T-helper 17 cell (primary cell): ENCODE measurements at regions not wholly inside any gene's neighbourhood (a gene's known extent, or its start where the extent isn't known, plus 50 kb on each side); places are given as distances from the start of the nearest gene placed in this dataset.

ENCODE experiments used
- ATAC-seq: fragments of 150-1000 bp; cut with Tn5 transposase; 2 replicates; pipeline ENCODE4 v1.10.0; 2021; ENCODE audit warnings: mild to moderate bottlenecking, moderate library complexity
- DNase-seq, 3 donors: peaks; one replicate each; pipeline versions ENCODE4 v3.0.0 to v3.0.0-alpha.2; 2020 to 2021
- H3K9me3 ChIP-seq: one replicate; pipeline ENCODE4 v1.7.0; 2013; ENCODE audit warnings: low read length, mild to moderate bottlenecking; ENCODE audit not compliant: control insufficient read depth, poor library complexity, severe bottlenecking
- H3K27ac Mint-ChIP-seq: one replicate; pipeline ENCODE4 v1.8.0; 2022; ENCODE audit warnings: mild to moderate bottlenecking, moderate library complexity, mixed read lengths
- H3K27me3 Mint-ChIP-seq: one replicate; pipeline ENCODE4 v1.8.0; 2022; ENCODE audit warnings: mixed read lengths
- H3K36me3 Mint-ChIP-seq: one replicate; pipeline ENCODE4 v1.8.0; 2022; ENCODE audit warnings: low read depth, mixed read lengths
- H3K4me1 Mint-ChIP-seq: one replicate; pipeline ENCODE4 v1.8.0; 2022; ENCODE audit warnings: mild to moderate bottlenecking, mixed read lengths
- H3K4me3 Mint-ChIP-seq: one replicate; pipeline ENCODE4 v1.8.0; 2022; ENCODE audit warnings: mild to moderate bottlenecking, moderate library complexity, mixed read lengths

GRCh38 chr18:38329145-38329544, 763.5 kb upstream of the CELF4 start:
- DNase-seq (no peak), ATAC-seq (no peak)
- Mint-ChIP-seq H3K27me3 (no peaks in the 10 kb centered on the region), H3K4me1 (no peaks in the 10 kb centered on the region), H3K4me3 (no peak overlapping the region), H3K36me3 (no peaks in the 10 kb centered on the region), H3K27ac (no peak overlapping the region)
- no peaks in the 10 kb centered on the region for H3K9me3 ChIP-seq

DNA sequence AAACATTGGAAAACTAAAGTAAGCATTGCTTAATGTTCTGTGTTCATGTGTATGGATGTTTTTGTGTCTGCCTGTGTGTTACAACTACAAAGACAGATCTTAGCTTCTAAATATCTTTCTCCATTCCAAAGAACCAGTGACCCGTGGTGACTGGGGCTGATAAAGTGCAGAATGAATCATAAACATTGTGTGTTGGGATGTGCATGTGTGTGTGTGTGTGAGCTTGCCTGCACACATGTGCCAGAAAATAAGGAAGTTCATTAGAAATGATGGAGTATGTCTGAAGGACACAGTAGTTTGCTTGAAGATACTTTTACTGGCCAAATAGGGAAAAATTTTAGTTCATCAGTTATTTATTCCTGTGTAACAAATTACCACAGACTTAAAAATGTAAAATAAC, 756.6 kb upstream of the CELF4 start:
- H3K4me1 Mint-ChIP-seq = no peaks in the 10 kb centered on the region
- no peaks in the 10 kb centered on the region for H3K36me3 Mint-ChIP-seq
- no peaks in the 10 kb centered on the region for H3K27me3 Mint-ChIP-seq
- H3K9me3 ChIP-seq = no peaks in the 10 kb centered on the region
- no peak overlapping the region for H3K27ac Mint-ChIP-seq
- no peak overlapping the region for H3K4me3 Mint-ChIP-seq
- no peak for DNase-seq
- no peak for ATAC-seq

- H3K36me3 Mint-ChIP-seq = no peaks in the 10 kb centered on the region
- H3K4me3 Mint-ChIP-seq = no peak overlapping the region
- DNase-seq (no peak), ATAC-seq (no peak)
- no peaks in the 10 kb centered on the region for H3K27me3 Mint-ChIP-seq
- H3K27ac Mint-ChIP-seq = no peak overlapping the region
- H3K4me1 Mint-ChIP-seq = no peaks in the 10 kb centered on the region
- H3K9me3 ChIP-seq = no peaks in the 10 kb centered on the region
Observed at GRCh38 chr18:38321262-38321661, 755.7 kb upstream of the CELF4 start.

GRCh38 chr18:38318416-38318815, 752.8 kb upstream of the CELF4 start:
- no peaks in the 10 kb centered on the region for H3K27me3 Mint-ChIP-seq
- no peak for ATAC-seq

GRCh38 chr18:38313831-38314230, 748.2 kb upstream of the CELF4 start:
- Mint-ChIP-seq H3K4me1 (no peaks in the 10 kb centered on the region), H3K36me3 (no peaks in the 10 kb centered on the region), H3K27ac (no peak overlapping the region), H3K4me3 (no peak overlapping the region), H3K27me3 (no peaks in the 10 kb centered on the region)
- DNase-seq = no peak
- ATAC-seq = no peak
- H3K9me3 ChIP-seq = no peaks in the 10 kb centered on the region

More at GRCh38 chr18:38318416-38318815, 752.8 kb upstream of the CELF4 start:
- no peak overlapping the region for H3K27ac Mint-ChIP-seq
- no peaks in the 10 kb centered on the region for H3K9me3 ChIP-seq
- H3K36me3 Mint-ChIP-seq = no peaks in the 10 kb centered on the region
- DNase-seq = no peak
- no peaks in the 10 kb centered on the region for H3K4me1 Mint-ChIP-seq
- no peak overlapping the region for H3K4me3 Mint-ChIP-seq

GRCh38 chr18:38312532-38312931, 746.9 kb upstream of the CELF4 start:
- Mint-ChIP-seq H3K4me3 (no peak overlapping the region), H3K27me3 (no peaks in the 10 kb centered on the region), H3K36me3 (no peaks in the 10 kb centered on the region), H3K27ac (no peak overlapping the region), H3K4me1 (no peaks in the 10 kb centered on the region)
- DNase-seq (no peak), ATAC-seq (no peak)
- H3K9me3 ChIP-seq = no peaks in the 10 kb centered on the region

DNA sequence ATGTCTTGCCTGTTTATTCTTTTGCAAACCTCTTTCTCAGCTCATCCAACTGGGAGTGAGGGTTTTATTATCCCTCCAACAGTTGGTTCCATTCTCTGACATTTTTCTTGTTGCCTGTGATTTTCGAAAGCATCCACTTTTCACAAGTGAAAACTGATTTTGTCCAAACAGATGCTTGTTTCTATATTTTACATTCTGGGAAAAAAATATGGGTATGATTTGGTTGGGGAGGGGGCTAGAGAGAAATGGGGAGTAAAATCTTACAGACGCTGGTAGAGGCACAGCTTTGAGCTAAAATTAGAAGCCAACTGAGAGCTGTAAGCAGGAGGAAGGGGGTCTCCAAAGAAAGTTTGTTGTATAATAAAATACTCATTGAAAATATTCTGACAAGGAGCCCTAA, 745.3 kb upstream of the CELF4 start:
- DNase-seq (no peak), ATAC-seq (no peak)
- no peak overlapping the region for H3K4me3 Mint-ChIP-seq
- no peaks in the 10 kb centered on the region for H3K27me3 Mint-ChIP-seq
- H3K9me3 ChIP-seq = no peaks in the 10 kb centered on the region
- H3K4me1 Mint-ChIP-seq = no peaks in the 10 kb centered on the region
- H3K36me3 Mint-ChIP-seq = no peaks in the 10 kb centered on the region
- no peak overlapping the region for H3K27ac Mint-ChIP-seq

- H3K36me3 Mint-ChIP-seq = no peaks in the 10 kb centered on the region
- no peaks in the 10 kb centered on the region for H3K4me1 Mint-ChIP-seq
- DNase-seq = no peak
- H3K27me3 Mint-ChIP-seq = no peaks in the 10 kb centered on the region
- no peak overlapping the region for H3K4me3 Mint-ChIP-seq
- no peak overlapping the region for H3K27ac Mint-ChIP-seq
- no peaks in the 10 kb centered on the region for H3K9me3 ChIP-seq
- no peak for ATAC-seq
Observed at GRCh38 chr18:38307914-38308313, 742.3 kb upstream of the CELF4 start.

- H3K27me3 Mint-ChIP-seq = no peaks in the 10 kb centered on the region
Observed at GRCh38 chr18:38305961-38306360, 740.4 kb upstream of the CELF4 start.

GRCh38 chr18:38301621-38302020, 736.0 kb upstream of the CELF4 start:
- Mint-ChIP-seq H3K4me3 (no peak overlapping the region), H3K36me3 (no peaks in the 10 kb centered on the region), H3K27me3 (no peaks in the 10 kb centered on the region), H3K27ac (no peak overlapping the region), H3K4me1 (no peaks in the 10 kb centered on the region)
- DNase-seq = no peak
- H3K9me3 ChIP-seq = no peaks in the 10 kb centered on the region
- ATAC-seq = no peak

More at GRCh38 chr18:38305961-38306360, 740.4 kb upstream of the CELF4 start:
- DNase-seq (no peak), ATAC-seq (no peak)
- Mint-ChIP-seq H3K4me1 (no peaks in the 10 kb centered on the region), H3K36me3 (no peaks in the 10 kb centered on the region), H3K4me3 (no peak overlapping the region), H3K27ac (no peak overlapping the region)
- H3K9me3 ChIP-seq = no peaks in the 10 kb centered on the region

DNA sequence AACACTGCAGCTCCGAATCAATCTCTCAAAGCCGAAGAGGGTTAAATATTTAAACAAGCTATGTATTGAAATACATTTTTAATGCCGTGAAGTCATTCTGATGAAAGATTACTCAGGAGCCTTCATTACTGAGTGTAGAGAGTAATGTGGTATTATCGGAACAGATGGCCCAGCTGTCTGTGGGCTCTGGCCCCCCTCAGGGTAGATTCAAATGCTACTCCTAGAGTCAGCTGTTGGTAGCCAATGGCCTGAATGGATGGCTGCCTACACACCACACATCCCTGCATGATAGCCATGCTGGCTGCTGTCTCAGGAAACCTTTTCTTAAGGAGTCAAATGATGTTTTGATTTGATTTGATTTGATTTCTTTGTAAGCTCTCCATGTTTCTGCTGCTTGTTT, 732.3 kb upstream of the CELF4 start:
- Mint-ChIP-seq H3K27ac (no peak overlapping the region), H3K36me3 (no peaks in the 10 kb centered on the region), H3K4me3 (no peak overlapping the region), H3K27me3 (no peaks in the 10 kb centered on the region), H3K4me1 (no peaks in the 10 kb centered on the region)
- DNase-seq = no peak
- ATAC-seq = no peak
- no peaks in the 10 kb centered on the region for H3K9me3 ChIP-seq

GRCh38 chr18:38290229-38290628, 724.6 kb upstream of the CELF4 start:
- H3K27ac Mint-ChIP-seq = no peak overlapping the region
- no peaks in the 10 kb centered on the region for H3K9me3 ChIP-seq
- no peaks in the 10 kb centered on the region for H3K36me3 Mint-ChIP-seq
- no peak overlapping the region for H3K4me3 Mint-ChIP-seq
- DNase-seq (no peak), ATAC-seq (no peak)
- no peaks in the 10 kb centered on the region for H3K27me3 Mint-ChIP-seq
- H3K4me1 Mint-ChIP-seq = no peaks in the 10 kb centered on the region

DNA sequence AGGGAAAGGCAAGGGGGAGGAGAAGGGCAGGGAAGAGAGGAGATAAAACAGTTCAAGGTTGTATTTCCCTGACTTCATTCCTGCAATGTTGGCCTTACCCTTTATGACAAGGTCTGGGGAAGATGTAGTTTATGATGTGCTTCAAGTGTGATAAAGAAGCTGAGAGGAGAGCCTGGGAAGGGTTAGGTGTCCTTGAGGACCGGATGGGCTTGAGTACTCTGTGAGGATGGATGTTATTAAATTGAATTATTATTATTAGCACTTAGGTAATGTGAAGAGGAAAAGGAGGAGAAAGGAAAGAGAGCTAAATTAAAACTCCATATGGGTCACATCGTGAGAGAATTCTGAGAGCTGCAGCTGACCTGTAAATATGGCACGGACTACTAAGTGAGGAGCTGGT, 719.4 kb upstream of the CELF4 start:
- H3K27me3 Mint-ChIP-seq = no peaks in the 10 kb centered on the region
- no peak for ATAC-seq
- H3K36me3 Mint-ChIP-seq = no peaks in the 10 kb centered on the region
- no peak overlapping the region for H3K27ac Mint-ChIP-seq
- no peak overlapping the region for H3K4me3 Mint-ChIP-seq
- H3K4me1 Mint-ChIP-seq = no peaks in the 10 kb centered on the region
- DNase-seq = no peak
- no peaks in the 10 kb centered on the region for H3K9me3 ChIP-seq

GRCh38 chr18:38263066-38263465, 697.5 kb upstream of the CELF4 start:
- DNase-seq (no peak), ATAC-seq (no peak)
- Mint-ChIP-seq H3K27ac (no peak overlapping the region), H3K4me1 (no peaks in the 10 kb centered on the region), H3K4me3 (no peak overlapping the region), H3K36me3 (no peaks in the 10 kb centered on the region), H3K27me3 (no peaks in the 10 kb centered on the region)
- no peaks in the 10 kb centered on the region for H3K9me3 ChIP-seq

DNA sequence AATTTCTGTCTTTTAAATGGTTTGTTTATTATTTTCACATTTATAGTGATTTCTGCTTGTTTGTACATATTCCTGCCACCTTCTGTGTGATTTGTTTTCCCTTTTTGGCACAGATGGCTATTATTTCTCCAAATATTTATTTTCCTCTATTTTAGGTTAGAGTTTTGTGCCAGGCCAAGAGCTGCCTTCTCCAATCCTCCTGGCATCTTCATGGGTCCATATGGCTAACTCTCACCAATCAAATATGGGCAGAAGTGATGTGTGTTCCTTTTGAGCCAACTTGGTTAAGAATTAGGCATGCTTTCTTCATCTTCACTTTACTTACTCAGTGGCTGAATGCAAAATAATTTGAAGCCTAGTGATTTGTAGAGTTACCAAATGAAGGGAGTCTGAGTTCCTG, 697.1 kb upstream of the CELF4 start:
- Mint-ChIP-seq H3K4me1 (no peaks in the 10 kb centered on the region), H3K27ac (no peak overlapping the region), H3K36me3 (no peaks in the 10 kb centered on the region), H3K27me3 (no peaks in the 10 kb centered on the region), H3K4me3 (no peak overlapping the region)
- H3K9me3 ChIP-seq = no peaks in the 10 kb centered on the region
- ATAC-seq (no peak), DNase-seq (no peak)
